ENCODE measurements at regions not wholly inside any gene's neighbourhood (a gene's known extent, or its start where the extent isn't known, plus 50 kb on each side); places are given as distances from the start of the nearest gene placed in this dataset.

DNA sequence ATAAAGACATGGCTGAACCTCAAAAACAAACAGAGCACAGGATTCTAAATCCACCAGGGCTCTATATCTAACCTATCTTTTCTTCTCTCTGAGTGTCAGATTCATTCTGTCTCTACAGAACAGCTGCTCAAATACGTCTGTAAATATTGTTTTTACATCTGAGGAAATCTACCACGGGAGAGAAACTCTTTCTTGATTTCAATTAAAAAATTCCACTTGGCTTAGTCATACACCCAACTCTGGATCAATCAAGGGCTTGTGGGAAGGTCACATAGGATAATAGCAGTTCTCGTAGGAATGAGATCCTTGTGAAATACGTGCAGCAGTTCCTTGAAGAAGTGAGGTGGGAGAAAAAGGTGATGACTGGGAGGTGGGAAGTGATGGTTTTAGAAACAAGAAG is 1355.7 kb upstream of the ADGRL2 start:
- TF ChIP-seq, protein P1, sequence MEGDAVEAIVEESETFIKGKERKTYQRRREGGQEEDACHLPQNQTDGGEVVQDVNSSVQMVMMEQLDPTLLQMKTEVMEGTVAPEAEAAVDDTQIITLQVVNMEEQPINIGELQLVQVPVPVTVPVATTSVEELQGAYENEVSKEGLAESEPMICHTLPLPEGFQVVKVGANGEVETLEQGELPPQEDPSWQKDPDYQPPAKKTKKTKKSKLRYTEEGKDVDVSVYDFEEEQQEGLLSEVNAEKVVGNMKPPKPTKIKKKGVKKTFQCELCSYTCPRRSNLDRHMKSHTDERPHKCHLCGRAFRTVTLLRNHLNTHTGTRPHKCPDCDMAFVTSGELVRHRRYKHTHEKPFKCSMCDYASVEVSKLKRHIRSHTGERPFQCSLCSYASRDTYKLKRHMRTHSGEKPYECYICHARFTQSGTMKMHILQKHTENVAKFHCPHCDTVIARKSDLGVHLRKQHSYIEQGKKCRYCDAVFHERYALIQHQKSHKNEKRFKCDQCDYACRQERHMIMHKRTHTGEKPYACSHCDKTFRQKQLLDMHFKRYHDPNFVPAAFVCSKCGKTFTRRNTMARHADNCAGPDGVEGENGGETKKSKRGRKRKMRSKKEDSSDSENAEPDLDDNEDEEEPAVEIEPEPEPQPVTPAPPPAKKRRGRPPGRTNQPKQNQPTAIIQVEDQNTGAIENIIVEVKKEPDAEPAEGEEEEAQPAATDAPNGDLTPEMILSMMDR (IDR thresholded peaks at IDR 0.05), result no peak
- TF ChIP-seq POLR2AphosphoS5 (IDR thresholded peaks at IDR 0.05), result no peak
